ENCODE measurements at regions not wholly inside any gene's neighbourhood (a gene's known extent, or its start where the extent isn't known, plus 50 kb on each side); places are given as distances from the start of the nearest gene placed in this dataset.
A peak's percentile ranks its signal among the peaks of the same experiment; 100 is the strongest.

DNA sequence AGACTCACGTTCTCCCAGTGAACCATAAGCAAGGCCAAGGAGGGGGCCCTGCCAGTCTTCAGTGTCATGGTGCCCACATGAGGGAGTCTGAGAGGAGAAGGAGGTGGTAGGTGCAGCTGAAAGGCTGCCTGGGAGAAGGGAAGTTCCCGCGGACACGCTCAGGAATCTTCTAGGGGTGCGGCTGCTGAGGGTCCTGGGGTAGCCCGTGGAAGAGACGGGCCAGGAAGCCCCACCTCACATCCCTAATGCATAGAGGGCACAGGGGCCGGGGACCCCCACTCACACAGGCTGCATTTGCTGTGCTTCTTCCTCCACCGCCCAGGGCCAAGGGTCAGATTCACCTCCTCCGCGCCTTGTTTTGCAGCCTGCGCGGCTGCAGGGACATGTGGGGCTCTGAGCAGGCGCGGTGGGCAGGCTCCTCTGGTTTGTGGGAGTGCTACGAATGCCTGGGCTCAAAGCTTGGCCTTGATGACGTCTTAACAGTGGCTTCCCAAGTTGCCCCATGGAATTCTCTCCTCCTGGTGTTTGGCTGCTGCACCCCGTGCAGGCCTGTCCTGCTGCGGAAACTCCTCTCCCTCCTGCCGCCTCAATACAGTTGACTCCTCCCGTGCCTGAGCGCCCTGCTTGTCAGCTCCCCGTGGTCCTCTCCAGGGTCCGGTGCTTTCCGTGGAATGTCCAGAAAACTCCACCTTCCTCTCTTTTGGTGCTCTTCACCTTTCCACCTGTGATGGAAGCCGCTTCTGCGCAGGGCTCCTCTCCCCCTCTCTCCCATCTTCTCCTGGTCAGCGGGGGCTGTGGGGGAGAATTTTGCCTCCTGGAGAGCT lies 95.7 kb downstream of the VAPA start:
- WGBS, 2 experiments (ENCODE audit: extremely low coverage in 2 of 2, insufficient read length in 1 of 2), result 92% methylated on average over 7 of the region's 28 CpGs; no CpG with 5 or more reads in 1 of the 2 experiments
- H3K23ac ChIP-seq (ENCODE audit: low read depth, low read length), result no peak overlapping the region
- in situ Hi-C loops (cut with MboI; ENCODE audit: low sequenced_read_pairs), result no loop called here
- no peak for ATAC-seq (ENCODE audit: low read depth)
- H2AK9ac ChIP-seq (replicated peaks; ENCODE audit: low read depth, low read length, poor library complexity), result no peak overlapping the region
- POLR2A ChIA-PET (ENCODE audit: unreplicated experiment), result no interaction called here
- H3K36me3 ChIP-seq (ENCODE audit: control insufficient read depth, insufficient read depth, low read length), result no peaks in the 10 kb centered on the region
- H3K4ac ChIP-seq (ENCODE audit: low read depth, low read length), result 0 out of 2 replicates have a peak overlapping the region, but pooled peaks have one; percentile 42
- H2AK5ac ChIP-seq (ENCODE audit: low read depth, low read length), result peak overlapping the region; percentile 13; the same call in 1 of the 2 replicates
- peaks cover 3% of the 10 kb centered on the region; the same call in 1 of the 2 replicates for H3K27me3 ChIP-seq (ENCODE audit: control insufficient read depth, insufficient read depth, low read length)
- no peak for DNase-seq
- H2BK20ac ChIP-seq (ENCODE audit: low read depth, low read length), result no peak overlapping the region; the same call in 1 of the 2 replicates
- no peaks in the 10 kb centered on the region for H3K9me3 ChIP-seq (ENCODE audit: control insufficient read depth, insufficient read depth, low read length)
- BruUV-seq (replicated peaks), result no TSS peak
- H3K56ac ChIP-seq (ENCODE audit: extremely low read depth, insufficient read depth, low read length), result no peak overlapping the region
- CTCF ChIA-PET, result no interaction called here
- dilution Hi-C loops (cut with HindIII; ENCODE audit: low sequenced_read_pairs, unreplicated experiment), result no loop called here
- no peak overlapping the region for H3K4me2 ChIP-seq (ENCODE audit: low read depth, low read length)
- no peaks in the 10 kb centered on the region for H4K20me1 ChIP-seq (ENCODE audit: insufficient read depth, low read length)
- no peak overlapping the region for H3K4me3 ChIP-seq (ENCODE audit: insufficient read depth, low read depth, low read length)
- no peak overlapping the region for H3K9ac ChIP-seq (ENCODE audit: low read depth, low read length)
- H3K27ac ChIP-seq (ENCODE audit: insufficient read depth, low read length), result no peak overlapping the region
- H4K5ac ChIP-seq (ENCODE audit: low read depth, low read length), result no peak overlapping the region; the same call in 1 of the 2 replicates
- H4K8ac ChIP-seq (ENCODE audit: low read depth in 2 of 2, low read length in 2 of 2), result no peak overlapping the region
- no peak overlapping the region for H2BK5ac ChIP-seq (ENCODE audit: low read depth, low read length, poor library complexity, severe bottlenecking)
- intact Hi-C loops (cut with micrococcal nuclease), result loop anchor here (10.0 kb wide), 2 partner anchors 225 to 365 kb away; no protein-coding TSS in a partner anchor
- peaks cover 6% of the 10 kb centered on the region; the same call in 1 of the 2 replicates for H3K4me1 ChIP-seq (ENCODE audit: control insufficient read depth, insufficient read depth, low read length)
- no peaks in the 10 kb centered on the region for H3K79me1 ChIP-seq (ENCODE audit: low read depth in 1 of 2, low read length in 2 of 2)
- no peak overlapping the region for H4K91ac ChIP-seq (ENCODE audit: insufficient read depth, low read depth, low read length)
- peaks cover 7% of the 10 kb centered on the region; the same call in 1 of the 2 replicates for H3K9me1 ChIP-seq (ENCODE audit: insufficient read depth, low read length)
- no peak overlapping the region for H2BK15ac ChIP-seq (ENCODE audit: low read depth, low read length)
- no peak overlapping the region for H2AFZ ChIP-seq (replicated peaks; ENCODE audit: low read length, poor library complexity)
- no peak overlapping the region; the same call in 1 of the 2 replicates for H3K18ac ChIP-seq (ENCODE audit: low read depth, low read length)
- H3K14ac ChIP-seq (replicated peaks; ENCODE audit: low read depth, low read length), result no peak overlapping the region
- peak overlapping the region; percentile 41 for H2BK120ac ChIP-seq (ENCODE audit: low read depth, low read length)
- no peak for TF ChIP-seq NFE2L2 (IDR thresholded peaks at IDR 0.05; ENCODE audit: low read depth, low read length)
- TF ChIP-seq, protein P1, sequence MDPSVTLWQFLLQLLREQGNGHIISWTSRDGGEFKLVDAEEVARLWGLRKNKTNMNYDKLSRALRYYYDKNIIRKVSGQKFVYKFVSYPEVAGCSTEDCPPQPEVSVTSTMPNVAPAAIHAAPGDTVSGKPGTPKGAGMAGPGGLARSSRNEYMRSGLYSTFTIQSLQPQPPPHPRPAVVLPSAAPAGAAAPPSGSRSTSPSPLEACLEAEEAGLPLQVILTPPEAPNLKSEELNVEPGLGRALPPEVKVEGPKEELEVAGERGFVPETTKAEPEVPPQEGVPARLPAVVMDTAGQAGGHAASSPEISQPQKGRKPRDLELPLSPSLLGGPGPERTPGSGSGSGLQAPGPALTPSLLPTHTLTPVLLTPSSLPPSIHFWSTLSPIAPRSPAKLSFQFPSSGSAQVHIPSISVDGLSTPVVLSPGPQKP (IDR thresholded peaks at IDR 0.05; ENCODE audit: borderline replicate concordance, low read depth, low read length), result no peak
- no peak for TF ChIP-seq CHD1 (IDR thresholded peaks at IDR 0.05; ENCODE audit: low read depth, low read length)
- no peak for TF ChIP-seq SMC3 (IDR thresholded peaks at IDR 0.05; ENCODE audit: low read depth, low read length)
- TF ChIP-seq MAFK (IDR thresholded peaks at IDR 0.05; ENCODE audit: low read depth, low read length), result no peak
- TF ChIP-seq MXI1 (IDR thresholded peaks at IDR 0.05; ENCODE audit: borderline replicate concordance, low read depth, low read length), result no peak
- no peak for TF ChIP-seq RFX5 (IDR thresholded peaks at IDR 0.05; ENCODE audit: low read depth, low read length)
- TF ChIP-seq BHLHE40 (IDR thresholded peaks at IDR 0.05; ENCODE audit: low read depth, low read length), result no peak
- no peak for TF ChIP-seq POLR2A (IDR thresholded peaks at IDR 0.05; ENCODE audit: low read depth, low read length)
- TF ChIP-seq MAZ (IDR thresholded peaks at IDR 0.05; ENCODE audit: borderline replicate concordance, low read depth, low read length), result no peak
- TF ChIP-seq CEBPB (IDR thresholded peaks at IDR 0.05; ENCODE audit: low read depth, low read length), result no peak
- TF ChIP-seq RCOR1 (IDR thresholded peaks at IDR 0.05; ENCODE audit: insufficient replicate concordance, low read length), result no peak
- no peak for TF ChIP-seq FOS (IDR thresholded peaks at IDR 0.05; ENCODE audit: low read depth, low read length)
- TF ChIP-seq, protein P2, sequence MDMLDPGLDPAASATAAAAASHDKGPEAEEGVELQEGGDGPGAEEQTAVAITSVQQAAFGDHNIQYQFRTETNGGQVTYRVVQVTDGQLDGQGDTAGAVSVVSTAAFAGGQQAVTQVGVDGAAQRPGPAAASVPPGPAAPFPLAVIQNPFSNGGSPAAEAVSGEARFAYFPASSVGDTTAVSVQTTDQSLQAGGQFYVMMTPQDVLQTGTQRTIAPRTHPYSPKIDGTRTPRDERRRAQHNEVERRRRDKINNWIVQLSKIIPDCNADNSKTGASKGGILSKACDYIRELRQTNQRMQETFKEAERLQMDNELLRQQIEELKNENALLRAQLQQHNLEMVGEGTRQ (IDR thresholded peaks at IDR 0.05; ENCODE audit: low read depth, low read length), result no peak
- no peak for TF ChIP-seq RAD21 (IDR thresholded peaks at IDR 0.05; ENCODE audit: low read length)

Measured in IMR-90 (cell line).